ENCODE measurements at regions not wholly inside any gene's neighbourhood (a gene's known extent, or its start where the extent isn't known, plus 50 kb on each side); places are given as distances from the start of the nearest gene placed in this dataset.

DNA sequence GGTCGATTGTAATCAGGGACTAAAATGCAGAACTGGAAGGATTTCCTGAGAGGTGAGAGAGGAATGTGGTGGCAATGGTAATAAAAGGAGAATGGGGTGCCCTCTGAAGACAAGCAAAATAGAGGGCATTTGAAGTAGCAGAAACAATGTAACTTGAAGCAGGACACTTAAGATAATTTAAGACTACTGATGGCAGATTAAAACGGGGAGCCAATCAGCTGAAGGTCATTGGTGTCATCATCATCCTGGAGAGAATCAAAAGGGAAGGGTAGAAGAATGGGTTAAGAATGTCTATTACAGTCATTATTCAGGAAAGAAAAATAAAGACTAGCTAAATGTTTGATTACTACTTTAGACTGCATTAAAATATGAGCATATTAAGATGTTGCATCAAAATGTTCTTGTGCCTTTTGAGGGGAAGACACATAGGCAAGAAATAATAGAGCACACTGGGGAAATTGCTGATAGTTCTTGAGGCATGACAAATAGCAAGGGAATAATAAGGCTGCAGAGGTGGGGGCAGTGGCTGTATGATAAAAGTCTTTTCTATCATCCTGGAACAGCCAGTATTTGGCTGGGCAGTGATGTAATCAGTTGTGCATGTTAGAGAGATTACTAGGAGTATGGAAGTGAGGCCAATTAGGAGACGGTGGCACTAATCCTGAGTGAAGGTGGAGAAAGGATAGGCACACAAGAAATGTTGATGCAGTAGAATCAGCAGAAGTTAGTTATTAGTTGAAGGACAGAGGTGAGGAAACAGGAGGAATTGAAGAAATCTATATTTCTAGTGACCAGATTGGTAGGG lies 60.2 kb downstream of the CCDC71L start:
- no peak overlapping the region for H3K4me3 ChIP-seq
- no peak overlapping the region for H3K27ac ChIP-seq
- intact Hi-C loops (cut with DNase I; ENCODE audit: low total_unique reads), result no loop called here
- H3K36me3 ChIP-seq (ENCODE audit: low read depth, missing control alignments), result no peaks in the 10 kb centered on the region
- DNase-seq, result no peak
- no peaks in the 10 kb centered on the region for H3K27me3 ChIP-seq
- no peaks in the 10 kb centered on the region for H3K9me3 ChIP-seq
- WGBS, 2 donors, result 56 to 59% methylated on average over 3 of the region's 3 CpGs
- no peaks in the 10 kb centered on the region for H3K4me1 ChIP-seq
- TF ChIP-seq, protein P1, sequence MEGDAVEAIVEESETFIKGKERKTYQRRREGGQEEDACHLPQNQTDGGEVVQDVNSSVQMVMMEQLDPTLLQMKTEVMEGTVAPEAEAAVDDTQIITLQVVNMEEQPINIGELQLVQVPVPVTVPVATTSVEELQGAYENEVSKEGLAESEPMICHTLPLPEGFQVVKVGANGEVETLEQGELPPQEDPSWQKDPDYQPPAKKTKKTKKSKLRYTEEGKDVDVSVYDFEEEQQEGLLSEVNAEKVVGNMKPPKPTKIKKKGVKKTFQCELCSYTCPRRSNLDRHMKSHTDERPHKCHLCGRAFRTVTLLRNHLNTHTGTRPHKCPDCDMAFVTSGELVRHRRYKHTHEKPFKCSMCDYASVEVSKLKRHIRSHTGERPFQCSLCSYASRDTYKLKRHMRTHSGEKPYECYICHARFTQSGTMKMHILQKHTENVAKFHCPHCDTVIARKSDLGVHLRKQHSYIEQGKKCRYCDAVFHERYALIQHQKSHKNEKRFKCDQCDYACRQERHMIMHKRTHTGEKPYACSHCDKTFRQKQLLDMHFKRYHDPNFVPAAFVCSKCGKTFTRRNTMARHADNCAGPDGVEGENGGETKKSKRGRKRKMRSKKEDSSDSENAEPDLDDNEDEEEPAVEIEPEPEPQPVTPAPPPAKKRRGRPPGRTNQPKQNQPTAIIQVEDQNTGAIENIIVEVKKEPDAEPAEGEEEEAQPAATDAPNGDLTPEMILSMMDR (IDR thresholded peaks at IDR 0.05), result no peak
- no peak for TF ChIP-seq POLR2A (IDR thresholded peaks at IDR 0.05)

DNA sequence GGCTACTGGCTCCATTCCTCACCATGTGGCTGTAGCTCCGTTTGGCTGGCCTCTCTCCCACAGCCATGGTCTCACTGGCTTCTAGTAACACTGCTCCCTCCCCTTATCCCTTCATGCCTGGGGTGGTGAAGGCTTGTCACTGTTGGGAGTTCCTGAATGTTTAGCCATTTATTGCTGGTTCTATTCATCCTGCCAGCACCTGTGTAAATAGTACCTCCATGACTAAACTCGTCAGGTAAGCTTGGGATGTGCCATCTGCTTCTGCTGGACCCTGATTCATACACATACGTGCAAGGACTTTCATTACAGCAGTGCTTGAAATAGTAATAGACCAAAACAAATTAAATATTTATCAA lies 61.6 kb downstream of the CCDC71L start:
- H3K27ac ChIP-seq, result no peak overlapping the region
- intact Hi-C loops (cut with DNase I; ENCODE audit: low total_unique reads), result no loop called here
- 69 to 72% methylated on average over 3 of the region's 3 CpGs for WGBS, 2 donors

DNA sequence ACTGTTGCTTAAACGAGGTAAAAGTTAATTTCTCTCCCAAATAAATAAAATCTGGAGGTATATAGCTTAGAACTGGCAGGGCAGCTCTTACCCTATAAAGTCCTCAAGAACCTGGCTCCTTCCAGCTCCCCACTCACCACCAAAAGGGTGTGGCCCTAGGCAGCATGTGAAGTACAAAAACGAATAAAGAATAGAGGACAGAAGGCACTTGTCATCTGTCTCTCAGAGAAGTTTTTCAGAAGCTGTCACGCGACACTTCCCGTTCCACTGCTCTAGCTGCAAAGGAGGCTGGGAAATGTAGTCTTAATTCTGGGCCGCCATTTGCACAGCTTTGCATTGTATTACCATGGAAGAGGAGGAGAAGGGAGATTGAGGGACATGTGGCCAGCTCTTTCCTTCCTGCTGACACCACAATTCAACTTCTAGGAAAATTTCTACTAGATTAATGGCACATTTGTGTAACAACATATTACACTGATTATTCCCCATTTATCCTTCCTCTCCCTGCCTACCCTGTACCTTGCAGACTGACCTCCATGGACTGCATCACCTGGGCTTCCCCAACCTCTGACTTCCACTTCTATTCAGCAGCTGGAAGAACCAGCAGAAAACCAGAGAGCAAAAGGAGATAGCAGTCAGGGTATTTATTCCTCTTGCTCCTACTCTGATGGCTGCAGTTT lies 62.2 kb downstream of the CCDC71L start:
- intact Hi-C loops (cut with DNase I; ENCODE audit: low total_unique reads), result no loop called here
- no peaks in the 10 kb centered on the region for H3K9me3 ChIP-seq
- H3K4me3 ChIP-seq, result peak overlapping the region; percentile 20 to 45
- H3K36me3 ChIP-seq (ENCODE audit: low read depth, missing control alignments), result no peaks in the 10 kb centered on the region
- 5 to 9% methylated on average over 6 of the region's 6 CpGs for WGBS, 2 donors
- peak; percentile 88 for DNase-seq
- H3K4me1 ChIP-seq, result no peaks in the 10 kb centered on the region
- TF ChIP-seq, protein P1 (IDR thresholded peaks at IDR 0.05), result no peak
- no peak for TF ChIP-seq POLR2A (IDR thresholded peaks at IDR 0.05)
- H3K27ac ChIP-seq, result no peak overlapping the region
- no peaks in the 10 kb centered on the region for H3K27me3 ChIP-seq

More for the DNA sequence above, 61.6 kb downstream of the CCDC71L start:
- no peaks in the 10 kb centered on the region for H3K36me3 ChIP-seq (ENCODE audit: low read depth, missing control alignments)
- H3K27me3 ChIP-seq, result no peaks in the 10 kb centered on the region
- no peak for DNase-seq
- no peak overlapping the region for H3K4me3 ChIP-seq
- TF ChIP-seq POLR2A (IDR thresholded peaks at IDR 0.05), result no peak
- TF ChIP-seq, protein P1 (IDR thresholded peaks at IDR 0.05), result no peak
- no peaks in the 10 kb centered on the region for H3K4me1 ChIP-seq
- H3K9me3 ChIP-seq, result no peaks in the 10 kb centered on the region

DNA sequence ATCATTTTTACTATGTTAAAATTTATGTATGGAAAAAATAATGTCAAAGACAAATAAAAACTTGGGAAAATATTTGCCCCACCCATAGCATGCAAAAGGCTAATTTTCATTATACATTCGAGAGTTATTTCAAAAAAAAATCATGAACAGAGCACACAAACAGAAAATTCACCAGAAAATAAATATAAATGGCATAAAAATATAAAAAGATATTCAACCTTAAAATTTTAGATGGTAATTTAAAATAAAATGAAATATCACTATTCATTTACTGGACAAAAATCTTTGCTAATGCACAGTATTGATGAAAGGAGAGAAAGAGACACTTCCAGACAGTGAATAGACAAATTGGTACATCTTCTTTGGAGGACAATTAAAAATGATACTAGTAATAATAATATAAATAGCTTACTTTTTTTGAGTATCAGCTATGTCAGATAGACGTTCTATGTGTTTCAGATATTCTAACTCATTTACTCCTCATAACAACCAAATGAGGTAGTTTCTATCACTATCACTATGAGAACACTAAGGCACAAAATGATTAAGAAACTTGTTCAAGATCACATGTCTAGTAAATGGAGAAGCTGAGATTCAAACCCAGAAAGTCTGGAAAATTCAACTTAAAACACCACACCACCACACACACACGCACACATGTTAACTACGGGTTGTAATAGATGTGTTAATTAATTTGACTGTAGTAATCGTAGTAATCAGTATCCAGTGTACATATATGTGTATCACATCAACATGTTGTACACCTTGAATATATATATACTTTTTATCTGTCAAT lies 63.0 kb downstream of the CCDC71L start:
- Histone ChIP-seq H3K9me3 (no peaks in the 10 kb centered on the region), H3K4me1 (no peaks in the 10 kb centered on the region), H3K27me3 (no peaks in the 10 kb centered on the region), H3K36me3 (ENCODE audit: low read depth, missing control alignments) (no peaks in the 10 kb centered on the region), H3K4me3 (peak overlapping the region in 1 of 2 donors; percentile 20), H3K27ac (no peak overlapping the region)
- 70 to 76% methylated on average over 5 of the region's 5 CpGs for WGBS, 2 donors
- no peak for TF ChIP-seq POLR2A (IDR thresholded peaks at IDR 0.05)
- TF ChIP-seq, protein P1 (IDR thresholded peaks at IDR 0.05), result no peak
- DNase-seq, result no peak
- intact Hi-C loops (cut with DNase I; ENCODE audit: low total_unique reads), result no loop called here
